ENCODE measurements at regions not wholly inside any gene's neighbourhood (a gene's known extent, or its start where the extent isn't known, plus 50 kb on each side); places are given as distances from the start of the nearest gene placed in this dataset.
A peak's percentile ranks its signal among the peaks of the same experiment; 100 is the strongest.

GRCh38 chrX:74119016-74119910 lies 184.7 kb upstream of the ZCCHC13 start:
- Histone ChIP-seq H2AFZ (ENCODE audit: low read depth, low read length) (peak overlapping the region; percentile 58), H3K36me3 (ENCODE audit: insufficient read depth, low read length) (no peaks in the 10 kb centered on the region), H3K27me3 (ENCODE audit: insufficient read depth, low read length) (no peaks in the 10 kb centered on the region), H3K27ac (ENCODE audit: low read depth, low read length) (no peak overlapping the region), H3K79me2 (ENCODE audit: insufficient read depth, low read length) (no peaks in the 10 kb centered on the region), H3K9me3 (ENCODE audit: insufficient read depth, low read depth, low read length) (no peaks in the 10 kb centered on the region), H3K4me2 (ENCODE audit: low read length) (peak overlapping the region; percentile 78), H3K9ac (ENCODE audit: low read length) (no peak overlapping the region), H3K4me1 (ENCODE audit: insufficient read depth, low read length) (peaks cover 13% of the 10 kb centered on the region), H4K20me1 (ENCODE audit: insufficient read depth, low read length) (no peaks in the 10 kb centered on the region), H3K4me3 (ENCODE audit: insufficient read depth, low read depth, low read length) (no peak overlapping the region)
- H3K27me3 Mint-ChIP-seq (ENCODE audit: low read depth, unreplicated experiment): no peaks in the 10 kb centered on the region
- H3K9me3 Mint-ChIP-seq (ENCODE audit: unreplicated experiment): no peaks in the 10 kb centered on the region
- FAIRE-seq (peak; percentile 90), DNase-seq (ENCODE audit: low read depth) (peak; percentile 54)
- TF ChIP-seq EZH2 (IDR thresholded peaks at IDR 0.05; ENCODE audit: insufficient read depth, low read length): no peak
- no peak for TF ChIP-seq CTCF (IDR thresholded peaks at IDR 0.05; ENCODE audit: insufficient read depth, low read depth, low read length)
- H3K4me3 Mint-ChIP-seq (ENCODE audit: unreplicated experiment): no peak overlapping the region
- H3K4me1 Mint-ChIP-seq (ENCODE audit: low read depth, unreplicated experiment): peaks cover 6% of the 10 kb centered on the region
- no peaks in the 10 kb centered on the region for H3K36me3 Mint-ChIP-seq (ENCODE audit: low read depth, unreplicated experiment)
- peak overlapping the region; percentile 41 for H3K27ac Mint-ChIP-seq (ENCODE audit: unreplicated experiment)

- Histone ChIP-seq H3K27me3 (ENCODE audit: insufficient read depth, low read length) (no peaks in the 10 kb centered on the region), H4K20me1 (ENCODE audit: insufficient read depth, low read length) (no peaks in the 10 kb centered on the region), H3K4me1 (ENCODE audit: insufficient read depth, low read length) (peaks cover 13% of the 10 kb centered on the region), H3K79me2 (ENCODE audit: insufficient read depth, low read length) (no peaks in the 10 kb centered on the region), H2AFZ (ENCODE audit: low read depth, low read length) (no peak overlapping the region), H3K9me3 (ENCODE audit: insufficient read depth, low read depth, low read length) (no peaks in the 10 kb centered on the region), H3K9ac (ENCODE audit: low read length) (no peak overlapping the region), H3K4me3 (ENCODE audit: insufficient read depth, low read depth, low read length) (no peak overlapping the region), H3K36me3 (ENCODE audit: insufficient read depth, low read length) (no peaks in the 10 kb centered on the region), H3K27ac (ENCODE audit: low read depth, low read length) (no peak overlapping the region), H3K4me2 (ENCODE audit: low read length) (no peak overlapping the region)
- H3K27me3 Mint-ChIP-seq (ENCODE audit: low read depth, unreplicated experiment): no peaks in the 10 kb centered on the region
- H3K9me3 Mint-ChIP-seq (ENCODE audit: unreplicated experiment): no peaks in the 10 kb centered on the region
- H3K4me3 Mint-ChIP-seq (ENCODE audit: unreplicated experiment): no peak overlapping the region
- FAIRE-seq: no peak
- peaks cover 6% of the 10 kb centered on the region for H3K4me1 Mint-ChIP-seq (ENCODE audit: low read depth, unreplicated experiment)
- no peak overlapping the region for H3K27ac Mint-ChIP-seq (ENCODE audit: unreplicated experiment)
- DNase-seq (ENCODE audit: low read depth): no peak
- no peaks in the 10 kb centered on the region for H3K36me3 Mint-ChIP-seq (ENCODE audit: low read depth, unreplicated experiment)
- TF ChIP-seq CTCF (IDR thresholded peaks at IDR 0.05; ENCODE audit: insufficient read depth, low read depth, low read length): no peak
- TF ChIP-seq EZH2 (IDR thresholded peaks at IDR 0.05; ENCODE audit: insufficient read depth, low read length): no peak
Measured at GRCh38 chrX:74117962-74118902, 185.7 kb upstream of the ZCCHC13 start.
